ENCODE measurements at regions not wholly inside any gene's neighbourhood (a gene's known extent, or its start where the extent isn't known, plus 50 kb on each side); places are given as distances from the start of the nearest gene placed in this dataset.

GRCh38 chr10:2800178-2800577 is 267.2 kb upstream of the PFKP start:
- no peak for TF ChIP-seq POLR2A (IDR thresholded peaks at IDR 0.05)
- no peak for TF ChIP-seq CTCF (IDR thresholded peaks at IDR 0.05)
- intact Hi-C loops (cut with DNase I), result no loop called here
- 68 to 88% (median 78%) methylated on average over 5 of the region's 5 CpGs for WGBS, 4 donors
- H3K27me3 ChIP-seq, result peaks cover 0 to 4% (median 0%) of the 10 kb centered on the region in 9 donors
- DNase-seq (no peak), ATAC-seq (no peak)
- peaks cover 0 to 17% (median 0%) of the 10 kb centered on the region in 12 donors for H3K9me3 ChIP-seq
- no peaks in the 10 kb centered on the region for H3K36me3 ChIP-seq
- no peak overlapping the region for H3K27ac ChIP-seq
- H3K4me3 ChIP-seq, result no peak overlapping the region
- no peaks in the 10 kb centered on the region for H3K4me1 ChIP-seq

- peaks cover 0 to 4% (median 0%) of the 10 kb centered on the region in 9 donors for H3K27me3 ChIP-seq
- no peak for ATAC-seq
- 48 to 55% (median 52%) methylated on average over 4 of the region's 4 CpGs for WGBS, 4 donors
- H3K4me1 ChIP-seq, result no peaks in the 10 kb centered on the region
- intact Hi-C loops (cut with DNase I), result no loop called here
- H3K4me3 ChIP-seq, result no peak overlapping the region
- H3K27ac ChIP-seq, result no peak overlapping the region
- H3K9me3 ChIP-seq, result peaks cover 0 to 28% (median 3%) of the 10 kb centered on the region in 12 donors
- TF ChIP-seq POLR2A (IDR thresholded peaks at IDR 0.05) (no peak), CTCF (IDR thresholded peaks at IDR 0.05) (no peak)
- H3K36me3 ChIP-seq, result no peaks in the 10 kb centered on the region
- DNase-seq, result no peak
Measured at GRCh38 chr10:2798336-2799022, 268.9 kb upstream of the PFKP start.

- Histone ChIP-seq H3K27me3 (no peaks in the 10 kb centered on the region), H3K36me3 (no peaks in the 10 kb centered on the region), H3K9me3 (peaks cover 0 to 28% (median 3%) of the 10 kb centered on the region in 12 donors), H3K4me3 (no peak overlapping the region), H3K4me1 (no peaks in the 10 kb centered on the region), H3K27ac (no peak overlapping the region)
- DNase-seq (no peak), ATAC-seq (no peak)
- intact Hi-C loops (cut with DNase I), result no loop called here
- 79 to 89% (median 83%) methylated on average over 3 of the region's 3 CpGs for WGBS, 4 donors
- no peak for TF ChIP-seq POLR2A (IDR thresholded peaks at IDR 0.05)
- TF ChIP-seq CTCF (IDR thresholded peaks at IDR 0.05), result no peak
Measured at GRCh38 chr10:2791774-2792443, 275.4 kb upstream of the PFKP start.

GRCh38 chr10:2790396-2791188 is 276.8 kb upstream of the PFKP start:
- H3K36me3 ChIP-seq, result no peaks in the 10 kb centered on the region
- no peak overlapping the region for H3K27ac ChIP-seq
- WGBS, 4 donors, result 84 to 90% (median 88%) methylated on average over 15 of the region's 15 CpGs
- no peaks in the 10 kb centered on the region for H3K27me3 ChIP-seq
- ATAC-seq, result no peak
- TF ChIP-seq CTCF (IDR thresholded peaks at IDR 0.05) (no peak), POLR2A (IDR thresholded peaks at IDR 0.05) (no peak)
- H3K9me3 ChIP-seq, result peaks cover 0 to 15% (median 0%) of the 10 kb centered on the region in 12 donors
- no peak overlapping the region for H3K4me3 ChIP-seq
- H3K4me1 ChIP-seq, result no peaks in the 10 kb centered on the region
- intact Hi-C loops (cut with DNase I), result no loop called here
- DNase-seq, result no peak
